Sigmoid colon (tissue), 4 donors: ENCODE measurements at regions not wholly inside any gene's neighbourhood (a gene's known extent, or its start where the extent isn't known, plus 50 kb on each side); places are given as distances from the start of the nearest gene placed in this dataset.

Experiments
- CTCF ChIP-seq, 4 experiments: fragments of 450-650 bp in 3 of 4; fragments of 200-600 bp in 1 of 4; IDR thresholded peaks; one replicate each; pipeline ENCODE4 v1.5.1; 2016 to 2019; ENCODE audit warnings: antibody characterized with exemption in 4 of 4, mild to moderate bottlenecking in 3 of 4, moderate library complexity in 2 of 4
- EP300 ChIP-seq, 4 donors: sonication (generic); formaldehyde crosslinking; IDR thresholded peaks; one replicate each; pipeline ENCODE4 v1.6.1; 2017; ENCODE audit warnings: antibody characterized with exemption in 4 of 4
- POLR2A ChIP-seq, 2 donors: fragments of 450-650 bp; IDR thresholded peaks; one replicate each; pipeline ENCODE4 v1.6.1; 2016; ENCODE audit warnings: antibody characterized with exemption in 2 of 2, mild to moderate bottlenecking in 2 of 2, moderate library complexity in 2 of 2
- POLR2AphosphoS5 ChIP-seq, 4 donors: sonication (generic); formaldehyde crosslinking; IDR thresholded peaks; one replicate each; pipeline ENCODE4 v1.6.1; 2017; ENCODE audit warnings: antibody characterized with exemption in 4 of 4

GRCh38 chr4:142922720-142923119 is 76.6 kb upstream of the INPP4B start:
- TF ChIP-seq POLR2AphosphoS5 (IDR thresholded peaks at IDR 0.05) (no peak), POLR2A (IDR thresholded peaks at IDR 0.05) (no peak), CTCF (IDR thresholded peaks at IDR 0.05) (no peak), EP300 (IDR thresholded peaks at IDR 0.05) (no peak)
